ENCODE measurements at regions not wholly inside any gene's neighbourhood (a gene's known extent, or its start where the extent isn't known, plus 50 kb on each side); places are given as distances from the start of the nearest gene placed in this dataset.

DNA sequence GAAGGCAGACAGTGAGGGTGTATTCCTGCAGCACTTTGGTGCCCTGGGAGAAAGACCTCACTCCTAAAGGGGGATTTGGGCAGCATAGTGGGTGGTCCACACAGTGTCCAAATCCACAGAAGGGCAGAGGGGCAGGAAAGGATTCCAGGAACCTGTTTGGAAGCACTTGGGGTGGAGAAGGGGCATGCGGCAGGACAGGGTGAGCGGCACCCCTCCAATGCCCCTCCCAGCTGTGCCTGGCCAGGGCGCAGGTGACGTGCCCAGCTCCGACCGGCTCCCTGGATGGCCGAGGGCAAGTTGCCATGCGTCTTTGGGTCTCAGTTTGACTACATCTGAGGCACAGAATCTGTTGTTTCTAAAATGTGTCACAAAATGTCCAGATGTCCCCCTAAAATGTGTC, 66.5 kb upstream of the HMX1 start:
- DNase-seq (ENCODE audit: extremely low spot score, insufficient read length, low read depth) = no peak
- FAIRE-seq = no peak

DNA sequence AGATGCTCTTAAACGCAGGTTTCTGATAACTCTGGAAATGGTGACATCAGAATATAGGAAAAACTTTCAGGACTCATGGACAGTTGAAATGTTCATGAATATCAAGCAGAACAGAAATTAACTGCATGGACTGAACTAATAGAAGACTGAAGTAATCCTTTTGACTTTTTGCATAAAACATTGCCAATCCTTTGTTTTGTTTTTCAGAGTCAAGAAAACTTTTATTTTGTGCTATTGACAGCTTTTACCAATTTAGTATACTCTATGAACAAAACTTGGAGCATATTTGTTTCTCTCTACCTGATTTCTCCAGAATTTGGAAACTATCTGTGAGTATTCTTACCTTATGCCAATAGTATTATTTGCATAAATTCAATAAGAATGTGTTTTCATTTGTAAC, 61.2 kb upstream of the HMX1 start:
- FAIRE-seq (no peak), DNase-seq (ENCODE audit: extremely low spot score, insufficient read length, low read depth) (no peak)

DNA sequence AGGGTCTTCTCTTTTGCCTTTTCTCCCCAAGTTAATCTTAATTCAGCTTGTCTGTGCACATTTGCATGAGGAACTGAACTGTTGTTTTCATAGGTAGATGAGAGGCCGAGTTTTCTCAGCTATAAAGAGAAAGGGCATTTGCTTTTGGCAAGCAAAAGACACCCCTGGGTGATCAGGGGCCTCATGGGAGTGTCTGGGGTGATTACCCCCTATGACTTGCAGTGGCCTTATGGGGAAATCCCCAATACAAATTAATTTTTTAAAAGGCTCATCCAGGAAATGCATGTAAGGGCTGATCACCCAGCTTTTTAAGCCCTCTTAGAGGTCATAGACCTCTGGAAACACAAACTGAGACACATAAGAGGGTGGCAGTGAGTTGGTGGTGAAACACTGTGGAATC, 56.4 kb upstream of the HMX1 start:
- DNase-seq (ENCODE audit: extremely low spot score, insufficient read length, low read depth) (no peak), FAIRE-seq (no peak)

- DNase-seq (ENCODE audit: extremely low spot score, insufficient read length, low read depth) (no peak), FAIRE-seq (no peak)
These were observed 50.8 kb upstream of the HMX1 start for GRCh38 chr4:8922481-8922880.

GRCh38 chr4:8921465-8921864, 49.8 kb upstream of the HMX1 start:
- no peak for FAIRE-seq
- DNase-seq (ENCODE audit: extremely low spot score, insufficient read length, low read depth) = no peak

Data from GM18507 (cell line).